Motor neuron (in vitro differentiated cells): ENCODE measurements at regions not wholly inside any gene's neighbourhood (a gene's known extent, or its start where the extent isn't known, plus 50 kb on each side); places are given as distances from the start of the nearest gene placed in this dataset.
A peak's percentile ranks its signal among the peaks of the same experiment; 100 is the strongest.

Experiments used
- ATAC-seq, 8 experiments: fragments of 200-7000 bp; cut with Tn5 transposase; replicated peaks in 6 of 8; 2 replicates each; pipeline ENCODE4 v1.8.0; 2021; ENCODE audit warnings: mild to moderate bottlenecking in 8 of 8, moderate library complexity in 8 of 8
- H3K27ac ChIP-seq, 2 donors: fragments of 250-450 bp; sonication (Bioruptor Pico); 2 replicates each; pipeline ENCODE4 v1.9.0; 2021; ENCODE audit warnings: antibody characterized with exemption in 2 of 2, mild to moderate bottlenecking in 2 of 2, moderate library complexity in 1 of 2
- H3K4me1 ChIP-seq, 2 donors: fragments of 250-450 bp; sonication (Bioruptor Pico); replicated peaks in 1 of 2; 2 replicates each; pipeline ENCODE4 v1.6.1; 2021; ENCODE audit warnings: antibody characterized with exemption in 2 of 2, mild to moderate bottlenecking in 2 of 2, moderate library complexity in 1 of 2
- H3K4me3 ChIP-seq, 5 donors: fragments of 250-450 bp; sonication (Bioruptor Pico); 2 replicates each; pipeline ENCODE4 v1.9.0; 2021; ENCODE audit warnings: antibody characterized with exemption in 5 of 5, mild to moderate bottlenecking in 5 of 5, moderate library complexity in 4 of 5
- WGBS, 10 experiments: fragments of 450-650 bp; shearing (Covaris generic); methylation state at CpG; one replicate each; pipeline ENCODE4 v1.0.0; 2022; 5-methylcytosine and 5-hydroxymethylcytosine counted together
- in situ Hi-C, 9 experiments: fragments of 400-800 bp; cut with MboI; loops; one replicate each; pipeline ENCODE4 v1.15.0; 2021; ENCODE audit warnings: low sequenced_read_pairs in 9 of 9, low pct_unique_long_range_greater_than_20kb in 2 of 9; ENCODE audit not compliant: unreplicated experiment in 9 of 9

DNA sequence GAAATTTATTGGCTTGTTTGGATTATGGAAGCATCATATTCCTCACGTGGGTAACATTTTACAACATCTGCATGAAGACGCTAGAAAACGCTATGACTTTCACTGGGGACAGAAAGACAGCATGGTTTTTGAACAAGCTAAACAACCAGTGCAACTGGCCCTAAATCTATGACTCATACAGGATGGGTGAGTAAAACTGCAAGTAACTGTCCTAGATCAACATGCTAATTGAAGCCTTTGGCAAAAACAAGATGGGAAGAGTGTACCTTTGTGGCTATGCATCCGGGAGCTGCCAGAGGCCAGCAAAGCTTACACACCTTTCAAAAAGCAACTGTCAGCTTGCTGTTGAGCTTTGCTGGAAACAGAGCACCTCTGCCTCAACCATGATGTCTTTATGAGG, 1096.0 kb upstream of the DDX18 start:
- in situ Hi-C loops = no loop called here
- Histone ChIP-seq H3K4me1 (no peaks in the 10 kb centered on the region), H3K27ac (no peak overlapping the region), H3K4me3 (no peak overlapping the region)
- 0 to 100% (median 62%) methylated on average over 1 to 4 of the region's 4 CpGs for WGBS, 10 experiments
- no peak for ATAC-seq

DNA sequence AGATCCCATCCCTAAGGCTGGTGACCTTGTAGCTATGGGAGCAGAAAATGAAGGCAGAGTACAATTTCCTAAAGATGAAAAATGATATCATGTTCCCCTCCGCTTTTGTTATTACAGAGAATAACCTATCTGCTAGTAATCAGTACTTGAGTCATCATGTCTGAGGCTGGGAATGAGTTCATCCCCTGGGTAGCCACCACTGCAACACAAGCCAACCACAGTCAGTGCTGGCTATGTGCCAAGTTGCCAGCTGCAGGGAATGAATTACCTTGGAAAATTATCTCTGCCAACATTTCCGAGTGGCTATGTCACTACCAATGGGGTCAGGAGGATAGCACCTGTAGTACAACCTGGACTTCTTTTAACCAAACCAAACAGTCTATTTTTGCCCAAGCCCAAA, 1094.7 kb upstream of the DDX18 start:
- ATAC-seq = peak in 3 of 8 experiments; percentile 52 to 88 (median 62)
- in situ Hi-C loops = no loop called here
- no peaks in the 10 kb centered on the region for H3K4me1 ChIP-seq
- 25 to 100% (median 67%) methylated on average over 1 to 2 of the region's 2 CpGs; no CpG with 5 or more reads in 3 of the 10 experiments for WGBS, 10 experiments
- no peak overlapping the region for H3K4me3 ChIP-seq
- H3K27ac ChIP-seq = no peak overlapping the region

DNA sequence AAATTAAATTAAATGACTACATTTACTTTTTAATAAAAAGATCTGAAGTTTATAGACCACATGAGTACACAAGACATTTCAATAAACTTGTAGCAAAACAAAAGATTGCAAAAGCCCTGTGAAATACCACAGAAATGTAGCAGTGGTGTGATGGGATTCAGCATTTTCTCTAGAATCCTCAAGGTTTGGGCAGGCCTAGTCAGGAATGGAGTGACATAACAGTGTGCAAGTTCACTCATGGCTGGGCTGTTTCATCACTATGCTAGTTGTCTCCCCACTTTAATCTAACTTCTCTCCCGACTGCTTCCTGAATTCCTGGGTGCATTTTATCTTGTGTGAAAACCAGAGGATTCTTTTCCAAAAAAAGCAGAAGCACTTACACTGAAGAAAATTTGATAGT, 1089.9 kb upstream of the DDX18 start:
- no peak overlapping the region for H3K4me3 ChIP-seq
- WGBS, 10 experiments = 0 to 88% (median 67%) methylated on average over 1 of the region's 1 CpG; no CpG with 5 or more reads in 3 of the 10 experiments
- in situ Hi-C loops = no loop called here
- no peak overlapping the region for H3K27ac ChIP-seq
- no peaks in the 10 kb centered on the region for H3K4me1 ChIP-seq
- no peak for ATAC-seq

DNA sequence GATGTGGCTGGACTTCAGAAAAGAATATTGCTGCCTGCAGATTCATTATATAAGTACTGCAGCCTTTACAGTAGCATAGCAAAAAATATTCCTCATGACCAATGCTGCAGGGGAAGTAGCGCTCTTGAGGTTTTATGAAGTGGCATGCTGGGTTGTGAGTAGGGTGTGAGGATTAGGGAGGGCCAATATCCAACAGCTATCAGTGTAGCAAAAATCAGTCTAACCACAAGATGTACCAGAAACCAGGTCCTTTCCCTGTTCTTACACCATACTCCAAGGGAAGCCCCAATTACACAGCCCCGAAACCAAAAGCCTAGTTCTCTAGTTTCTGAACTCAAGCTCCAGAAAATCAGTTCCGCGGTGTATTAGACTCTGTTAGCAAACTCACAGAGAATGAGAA, 1082.2 kb upstream of the DDX18 start:
- in situ Hi-C loops = no loop called here
- WGBS, 10 experiments = 20 to 100% (median 92%) methylated on average over 1 to 4 of the region's 4 CpGs
- H3K27ac ChIP-seq = no peak overlapping the region
- ATAC-seq = no peak
- no peak overlapping the region for H3K4me3 ChIP-seq
- H3K4me1 ChIP-seq = no peaks in the 10 kb centered on the region

DNA sequence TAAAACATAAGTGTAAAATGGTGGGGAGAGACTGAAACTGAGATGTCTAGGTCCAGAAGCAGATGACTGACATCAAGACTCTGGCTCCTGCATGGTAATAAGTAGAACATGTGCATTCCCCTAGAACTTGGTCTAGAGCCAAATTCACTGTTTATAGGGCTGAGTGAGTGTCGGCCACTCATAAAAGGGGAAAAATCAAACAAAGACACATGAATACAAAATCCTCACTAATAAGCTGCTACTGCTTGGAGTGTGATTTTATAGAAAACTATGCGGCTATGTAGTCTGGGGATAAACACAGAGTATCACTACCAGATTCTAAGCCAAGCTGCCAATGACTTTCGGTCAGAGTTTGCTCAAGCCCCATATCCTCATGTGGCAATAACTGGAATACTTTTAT, 1080.8 kb upstream of the DDX18 start:
- no peak overlapping the region for H3K4me3 ChIP-seq
- WGBS, 10 experiments = 0 to 100% (median 55%) methylated on average over 1 to 3 of the region's 3 CpGs; no CpG with 5 or more reads in 2 of the 10 experiments

DNA sequence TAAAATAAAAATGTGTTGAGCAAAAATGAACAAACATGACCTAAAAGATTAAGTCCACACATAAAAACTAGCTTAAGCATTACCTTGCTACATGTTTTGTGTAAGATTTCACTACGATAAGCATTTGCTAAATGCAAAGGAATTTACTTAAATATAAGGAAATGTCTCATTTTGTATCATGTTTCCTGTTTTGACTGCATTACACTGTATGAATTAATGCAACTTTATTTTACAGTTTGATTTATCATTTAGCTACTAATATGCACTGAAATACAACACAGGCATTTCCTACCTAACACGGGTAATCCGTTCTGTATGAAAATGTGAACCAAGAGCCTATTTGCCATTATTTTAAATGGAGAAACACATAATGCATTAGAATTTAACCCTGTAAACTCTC, 1076.5 kb upstream of the DDX18 start:
- ATAC-seq = no peak
- in situ Hi-C loops = no loop called here
- H3K4me1 ChIP-seq = no peaks in the 10 kb centered on the region
- no peak overlapping the region for H3K4me3 ChIP-seq
- 0 to 100% (median 89%) methylated on average over 2 to 3 of the region's 3 CpGs for WGBS, 10 experiments
- H3K27ac ChIP-seq = no peak overlapping the region

More for the DNA sequence above, 1080.8 kb upstream of the DDX18 start:
- in situ Hi-C loops = no loop called here
- Histone ChIP-seq H3K4me1 (no peaks in the 10 kb centered on the region), H3K27ac (no peak overlapping the region)
- no peak for ATAC-seq

DNA sequence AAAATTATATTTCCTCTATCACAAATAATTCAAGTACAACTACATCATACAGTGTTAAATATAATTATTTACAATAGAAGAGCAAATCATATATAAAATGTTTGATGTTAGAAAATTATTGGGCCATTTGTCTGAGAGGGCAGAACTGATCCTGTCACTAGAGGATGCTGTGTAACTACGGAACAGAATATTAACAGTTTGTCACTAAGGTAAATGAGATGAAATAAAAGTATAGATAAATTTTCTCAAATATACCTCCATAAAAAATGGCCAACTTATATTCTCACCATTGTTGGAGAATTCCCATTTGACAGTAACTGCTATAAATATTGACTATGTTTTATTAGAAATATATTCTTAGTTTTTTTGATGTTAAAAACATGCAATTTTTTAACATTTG, 1067.4 kb upstream of the DDX18 start:
- Histone ChIP-seq H3K4me3 (no peak overlapping the region), H3K4me1 (no peaks in the 10 kb centered on the region), H3K27ac (no peak overlapping the region)
- ATAC-seq = no peak
- in situ Hi-C loops = no loop called here
- WGBS, 10 experiments = 0 to 83% (median 51%) methylated on average over 1 of the region's 1 CpG; no CpG with 5 or more reads in 2 of the 10 experiments

DNA sequence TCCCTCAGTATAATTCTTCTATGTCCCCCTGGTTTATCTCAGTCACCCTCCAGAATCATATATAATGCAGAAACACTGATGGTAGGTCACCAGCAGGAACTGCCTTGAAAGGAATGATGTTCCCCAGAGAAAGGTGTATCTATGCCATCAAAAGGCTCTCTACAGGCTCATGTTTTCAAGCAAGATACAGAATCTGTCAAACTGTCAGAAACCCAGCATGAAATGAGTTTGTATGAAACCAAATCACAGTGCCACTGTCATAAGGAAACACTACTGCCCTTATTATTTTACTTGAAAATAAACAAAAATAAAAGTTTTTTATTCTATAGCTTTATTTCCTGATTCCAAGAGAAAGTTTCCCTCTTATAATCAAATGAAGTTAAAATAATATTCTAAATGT, 1064.5 kb upstream of the DDX18 start:
- in situ Hi-C loops = no loop called here
- no peaks in the 10 kb centered on the region for H3K4me1 ChIP-seq

DNA sequence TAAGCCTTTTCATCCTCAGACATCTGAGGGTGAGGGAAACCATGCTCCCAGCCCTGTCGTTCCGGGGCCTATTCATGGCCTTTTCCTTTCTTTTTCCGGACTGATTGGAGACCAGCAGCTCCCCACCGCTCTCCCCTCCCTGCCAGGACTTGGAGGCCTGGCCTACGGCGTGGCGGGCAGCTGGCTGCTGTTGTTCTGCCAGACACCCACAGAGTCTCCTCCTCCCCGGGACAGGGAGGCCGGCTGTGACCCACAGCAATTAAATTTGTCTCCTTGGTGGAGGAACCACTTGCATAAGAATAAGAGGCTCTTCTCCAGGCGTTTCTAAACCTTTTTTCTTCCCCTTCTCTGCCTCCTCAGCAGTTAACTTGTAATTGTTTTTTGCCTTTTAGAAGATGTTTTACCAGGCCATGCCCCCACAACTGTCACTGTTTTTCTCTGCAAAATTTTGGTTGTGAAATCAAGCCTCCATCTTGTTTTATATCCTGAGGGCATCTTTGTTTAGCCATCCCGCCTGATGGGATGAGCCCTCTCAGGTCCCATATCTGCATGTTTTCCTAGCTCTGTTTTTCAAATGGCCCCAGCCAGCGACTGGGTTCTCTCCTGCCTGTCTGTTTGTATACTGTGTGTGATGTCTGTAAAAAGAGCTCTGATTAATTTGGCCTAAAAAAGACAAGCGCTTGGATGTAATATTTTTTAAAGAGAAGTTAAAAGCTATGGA, 1060.0 kb upstream of the DDX18 start:
- ATAC-seq = peak in 3 of 8 experiments; percentile 23 to 61 (median 51)
- no peak overlapping the region for H3K4me3 ChIP-seq

More for the DNA sequence above, 1064.5 kb upstream of the DDX18 start:
- ATAC-seq = no peak
- H3K4me3 ChIP-seq = no peak overlapping the region
- H3K27ac ChIP-seq = no peak overlapping the region

DNA sequence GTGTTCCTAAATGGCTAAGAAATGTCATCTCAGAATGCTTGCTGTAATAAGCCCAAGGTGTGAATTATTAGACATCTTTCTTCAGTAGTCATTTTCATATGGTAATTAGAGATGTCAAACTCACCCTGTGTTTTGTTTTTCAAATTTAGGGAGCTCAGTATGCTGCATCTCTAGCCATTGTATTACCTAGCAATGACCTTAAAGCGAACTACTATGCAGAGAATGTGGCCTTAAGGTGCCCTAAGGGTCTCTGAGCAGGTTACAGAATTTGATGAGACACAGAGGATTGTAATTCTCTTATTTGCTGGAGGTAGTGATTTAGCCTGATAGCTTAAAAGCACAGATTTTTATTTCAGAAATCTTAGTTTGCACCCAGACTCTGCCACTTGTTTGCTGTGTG, 1052.6 kb upstream of the DDX18 start:
- WGBS, 10 experiments = 14 to 100% (median 42%) methylated on average over 1 of the region's 1 CpG; no CpG with 5 or more reads in 4 of the 10 experiments
- no peak overlapping the region for H3K4me3 ChIP-seq
- no peak overlapping the region for H3K27ac ChIP-seq
- no peak for ATAC-seq
- H3K4me1 ChIP-seq = no peaks in the 10 kb centered on the region
- in situ Hi-C loops = no loop called here

More for the DNA sequence above, 1060.0 kb upstream of the DDX18 start:
- no peak overlapping the region for H3K27ac ChIP-seq
- in situ Hi-C loops = no loop called here
- no peaks in the 10 kb centered on the region for H3K4me1 ChIP-seq
- 7 to 72% (median 23%) methylated on average over 3 to 10 of the region's 13 CpGs; no CpG with 5 or more reads in 1 of the 10 experiments for WGBS, 10 experiments

DNA sequence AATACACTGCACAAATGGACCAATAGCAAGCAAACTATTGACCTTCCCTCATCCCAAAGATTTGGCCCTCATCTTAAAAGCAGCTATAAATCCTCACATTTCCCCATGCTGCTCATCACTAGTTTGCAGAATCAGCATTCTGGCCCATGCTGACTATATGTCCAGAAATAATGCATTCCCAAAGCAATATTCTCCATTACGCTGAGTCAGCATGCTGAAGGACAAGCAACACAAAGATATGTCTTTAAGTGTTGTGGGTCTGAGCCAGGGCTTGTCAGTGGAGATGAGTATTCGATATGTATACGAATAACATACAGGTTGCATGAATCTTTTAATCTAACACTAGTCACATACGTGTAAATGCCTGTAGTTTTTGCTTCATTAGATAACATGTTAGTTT, 1045.0 kb upstream of the DDX18 start:
- H3K4me1 ChIP-seq = peaks cover 0 to 11% of the 10 kb centered on the region in 2 donors
- WGBS, 10 experiments = 0 to 94% (median 75%) methylated on average over 1 to 4 of the region's 4 CpGs; no CpG with 5 or more reads in 1 of the 10 experiments
- no peak for ATAC-seq
- no peak overlapping the region for H3K4me3 ChIP-seq
- H3K27ac ChIP-seq = no peak overlapping the region
- in situ Hi-C loops = no loop called here

DNA sequence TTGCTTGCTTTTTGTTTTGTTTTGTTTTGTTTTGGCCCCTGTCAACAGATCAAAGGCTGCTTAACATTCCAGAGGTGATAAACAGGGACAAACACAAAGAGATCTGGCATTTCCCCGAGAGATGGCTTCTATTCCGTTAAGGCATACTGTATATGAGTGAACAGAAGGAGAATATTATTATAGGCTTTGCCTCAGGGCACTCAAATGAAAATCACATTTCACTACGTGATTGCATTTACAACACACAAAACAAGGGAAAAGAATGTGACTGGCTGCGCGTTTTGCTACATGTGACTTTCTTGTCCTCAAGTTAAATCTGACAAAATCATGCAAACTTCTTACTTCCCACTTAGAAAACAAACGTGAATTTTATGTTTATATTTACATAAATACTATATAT, 1037.9 kb upstream of the DDX18 start:
- WGBS, 10 experiments = 0 to 100% (median 70%) methylated on average over 1 to 6 of the region's 6 CpGs

DNA sequence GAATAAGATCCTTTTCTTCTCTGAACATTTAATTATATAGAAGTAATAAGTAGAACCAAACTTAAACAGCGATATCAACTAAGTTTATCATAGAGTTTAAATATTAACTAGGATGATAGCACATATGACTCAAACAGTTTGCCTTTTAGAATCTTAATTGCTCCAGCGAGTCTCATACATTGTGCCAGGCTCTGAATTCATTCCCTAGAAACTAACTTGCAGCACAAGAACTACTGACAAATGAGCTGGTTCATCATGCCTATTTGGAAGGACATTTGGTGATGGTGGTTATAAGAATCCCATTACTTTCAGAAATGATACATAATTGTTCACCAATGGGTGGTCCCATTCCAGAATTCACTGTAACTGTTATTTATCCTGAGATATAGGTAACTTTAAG, 1026.6 kb upstream of the DDX18 start:
- in situ Hi-C loops = no loop called here
- no peak for ATAC-seq
- Histone ChIP-seq H3K27ac (no peak overlapping the region), H3K4me3 (no peak overlapping the region), H3K4me1 (no peaks in the 10 kb centered on the region)
- 0 to 100% (median 80%) methylated on average over 1 to 2 of the region's 2 CpGs for WGBS, 10 experiments

More for the DNA sequence above, 1037.9 kb upstream of the DDX18 start:
- Histone ChIP-seq H3K27ac (no peak overlapping the region), H3K4me3 (no peak overlapping the region), H3K4me1 (no peaks in the 10 kb centered on the region)
- ATAC-seq = no peak
- in situ Hi-C loops = no loop called here

DNA sequence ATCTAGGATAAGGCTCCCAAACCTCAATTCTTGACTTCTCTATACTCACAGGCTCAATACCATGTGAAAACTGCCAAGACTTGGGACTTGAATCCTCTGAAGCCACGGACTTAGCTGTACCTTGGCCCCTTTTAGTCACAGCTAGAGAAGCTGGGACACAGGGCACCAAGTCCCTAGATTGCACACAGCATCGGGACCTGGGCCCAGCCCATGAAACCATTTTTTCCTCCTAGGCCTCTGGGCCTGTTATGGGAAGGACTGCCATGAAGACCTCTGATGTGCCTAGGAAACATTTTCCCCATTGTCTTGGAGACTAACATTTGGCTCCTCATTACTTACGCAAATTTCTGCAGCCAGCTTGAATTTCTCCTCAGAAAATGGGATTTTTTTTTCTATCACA, 1011.8 kb upstream of the DDX18 start:
- H3K27ac ChIP-seq = no peak overlapping the region
- in situ Hi-C loops = no loop called here
- H3K4me1 ChIP-seq = no peaks in the 10 kb centered on the region
- WGBS, 10 experiments = 14 to 100% (median 50%) methylated on average over 1 to 3 of the region's 3 CpGs; no CpG with 5 or more reads in 3 of the 10 experiments
- H3K4me3 ChIP-seq = no peak overlapping the region
- no peak for ATAC-seq
